Caki2 (cell line): ENCODE measurements at regions not wholly inside any gene's neighbourhood (a gene's known extent, or its start where the extent isn't known, plus 50 kb on each side); places are given as distances from the start of the nearest gene placed in this dataset.

Experiments used
- DNase-seq: peaks from one replicate; pipeline ENCODE4 v3.0.0-alpha.2; 2015; ENCODE audit warnings: low read depth
- in situ Hi-C: cut with HindIII; loops from 2 replicates; pipeline ENCODE4 v1.10.0; 2016; ENCODE audit warnings: low sequenced_read_pairs, low pct_unique_long_range_greater_than_20kb, mixed read lengths

- in situ Hi-C loops: no loop called here
- DNase-seq: no peak
These were observed 182.2 kb downstream of the KITLG start for GRCh38 chr12:88398031-88398430.

- in situ Hi-C loops: no loop called here
- no peak for DNase-seq
These were observed 180.5 kb downstream of the KITLG start for GRCh38 chr12:88399811-88400210.

GRCh38 chr12:88400302-88400701, 180.0 kb downstream of the KITLG start:
- in situ Hi-C loops: no loop called here
- no peak for DNase-seq

- in situ Hi-C loops: no loop called here
- no peak for DNase-seq
These were observed 179.1 kb downstream of the KITLG start for GRCh38 chr12:88401155-88401554.

- in situ Hi-C loops: no loop called here
These were observed 173.4 kb downstream of the KITLG start for GRCh38 chr12:88406905-88407304.

GRCh38 chr12:88408823-88409222, 171.4 kb downstream of the KITLG start:
- DNase-seq: no peak
- in situ Hi-C loops: no loop called here

More at GRCh38 chr12:88406905-88407304, 173.4 kb downstream of the KITLG start:
- DNase-seq: no peak

GRCh38 chr12:88409257-88409656, 171.0 kb downstream of the KITLG start:
- in situ Hi-C loops: no loop called here
- no peak for DNase-seq

GRCh38 chr12:88411689-88412088, 168.6 kb downstream of the KITLG start:
- no peak for DNase-seq
- in situ Hi-C loops: no loop called here

- in situ Hi-C loops: no loop called here
- no peak for DNase-seq
These were observed 166.6 kb downstream of the KITLG start for GRCh38 chr12:88413646-88414045.

- no peak for DNase-seq
- in situ Hi-C loops: no loop called here
These were observed 164.1 kb downstream of the KITLG start for GRCh38 chr12:88416155-88416554.

- no peak for DNase-seq
- in situ Hi-C loops: no loop called here
These were observed 163.5 kb downstream of the KITLG start for GRCh38 chr12:88416786-88417185.

- no peak for DNase-seq
- in situ Hi-C loops: no loop called here
These were observed 162.7 kb downstream of the KITLG start for GRCh38 chr12:88417531-88417930.

- DNase-seq: no peak
- in situ Hi-C loops: no loop called here
These were observed 161.3 kb downstream of the KITLG start for GRCh38 chr12:88418856-88419497.

GRCh38 chr12:88419794-88420193, 160.5 kb downstream of the KITLG start:
- in situ Hi-C loops: no loop called here

GRCh38 chr12:88420457-88420856, 159.8 kb downstream of the KITLG start:
- in situ Hi-C loops: no loop called here
- peak; percentile 23 for DNase-seq

More at GRCh38 chr12:88419794-88420193, 160.5 kb downstream of the KITLG start:
- DNase-seq: no peak

- DNase-seq: no peak
- in situ Hi-C loops: no loop called here
These were observed 155.2 kb downstream of the KITLG start for GRCh38 chr12:88424791-88425730.

- DNase-seq: no peak
- in situ Hi-C loops: no loop called here
These were observed 151.9 kb downstream of the KITLG start for GRCh38 chr12:88428350-88428749.

GRCh38 chr12:88431246-88431645, 149.0 kb downstream of the KITLG start:
- in situ Hi-C loops: no loop called here
- no peak for DNase-seq
